ENCODE measurements at regions not wholly inside any gene's neighbourhood (a gene's known extent, or its start where the extent isn't known, plus 50 kb on each side); places are given as distances from the start of the nearest gene placed in this dataset.

- no peak for DNase-seq (ENCODE audit: low spot score)
Observed at GRCh38 chr2:57885742-57886141, 160.9 kb upstream of the VRK2 start.

- DNase-seq (ENCODE audit: low spot score), result no peak
Observed at GRCh38 chr2:57886161-57886786, 160.3 kb upstream of the VRK2 start.

GRCh38 chr2:57888463-57888862 lies 158.1 kb upstream of the VRK2 start:
- no peak for DNase-seq (ENCODE audit: low spot score)

DNA sequence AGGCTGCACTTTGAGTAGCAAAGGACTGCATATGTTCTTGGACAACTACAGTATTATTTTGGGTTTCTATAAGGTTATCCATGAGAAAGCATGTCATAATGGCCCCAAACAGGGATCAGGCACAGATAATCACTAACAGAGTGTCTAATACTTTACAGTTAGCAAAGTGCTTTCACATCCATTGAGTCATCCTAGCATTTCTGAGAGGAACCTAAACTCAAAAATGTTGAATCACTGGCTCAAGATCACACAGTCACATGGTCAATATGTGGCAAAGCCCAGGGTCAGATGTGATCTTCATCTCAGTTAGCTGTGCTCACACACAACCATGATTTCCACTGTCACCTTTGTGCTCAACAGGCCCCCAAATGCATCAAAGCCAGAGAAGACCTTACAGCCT lies 156.1 kb upstream of the VRK2 start:
- DNase-seq (ENCODE audit: low spot score), result no peak

DNA sequence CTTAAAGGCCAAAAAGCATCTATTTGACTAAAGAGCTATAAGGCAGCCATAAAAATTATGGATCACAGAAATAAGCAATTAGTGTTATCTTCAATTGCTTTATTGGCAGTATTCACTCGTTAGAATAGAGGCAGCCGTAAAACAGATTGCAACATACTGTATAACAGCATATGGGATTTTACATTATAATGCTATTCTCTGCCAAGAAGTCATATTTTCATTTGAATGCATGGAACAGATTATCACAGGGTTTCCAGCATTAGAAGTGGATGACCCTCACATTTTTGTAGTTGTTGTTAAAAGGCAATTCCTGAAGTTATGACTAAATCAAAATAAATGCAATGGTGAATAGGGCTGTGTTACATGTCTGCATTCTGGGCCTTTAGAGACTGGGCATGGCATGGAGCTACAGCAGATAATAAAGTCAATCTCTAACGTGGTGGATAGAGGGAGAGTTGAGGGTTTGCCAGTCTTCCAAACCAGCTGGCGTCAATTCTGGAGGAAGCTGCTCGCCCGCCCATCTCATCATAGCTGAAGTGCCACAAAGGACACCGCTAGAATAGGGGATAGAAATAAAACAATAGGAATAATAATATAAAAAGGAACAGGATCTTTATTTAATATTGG lies 155.4 kb upstream of the VRK2 start:
- no peak for DNase-seq (ENCODE audit: low spot score)

DNA sequence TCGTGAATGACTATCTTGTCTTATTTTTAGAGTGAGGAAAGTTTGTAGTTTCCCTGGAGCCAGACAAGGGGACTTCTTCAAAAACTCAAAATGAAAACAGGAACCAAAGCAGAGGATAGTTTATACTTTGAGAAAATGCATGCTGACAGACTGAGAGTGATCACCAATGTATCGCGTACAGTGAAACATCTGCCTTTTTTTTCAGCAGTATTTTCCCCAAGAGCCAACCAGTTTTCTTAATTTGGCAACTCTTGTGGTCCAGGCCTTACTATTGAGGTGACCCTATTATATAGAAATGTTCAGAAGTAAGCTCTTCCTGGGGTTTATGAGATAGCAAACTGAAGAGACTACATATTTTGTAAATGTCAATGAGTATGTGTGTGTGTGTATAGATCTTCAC lies 153.7 kb upstream of the VRK2 start:
- DNase-seq (ENCODE audit: low spot score), result no peak

DNA sequence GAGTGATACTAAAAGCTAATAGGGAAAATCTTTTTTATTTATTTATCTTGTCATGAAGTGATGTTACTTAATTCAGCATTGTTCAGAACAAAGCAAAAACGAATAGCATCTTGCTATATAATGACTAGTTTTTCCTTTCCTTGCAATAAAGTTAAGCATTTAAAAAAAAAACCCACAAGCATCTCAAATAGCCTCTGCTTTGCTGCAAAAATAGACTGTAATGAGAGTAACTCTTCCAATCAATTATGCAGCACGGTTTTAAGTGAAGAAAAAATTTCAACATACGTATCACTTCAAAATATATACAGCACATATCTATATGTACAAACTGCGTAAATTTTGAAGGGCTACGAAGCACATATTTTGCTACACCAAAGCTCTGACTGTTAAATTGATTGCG lies 153.3 kb upstream of the VRK2 start:
- DNase-seq (ENCODE audit: low spot score), result no peak

DNA sequence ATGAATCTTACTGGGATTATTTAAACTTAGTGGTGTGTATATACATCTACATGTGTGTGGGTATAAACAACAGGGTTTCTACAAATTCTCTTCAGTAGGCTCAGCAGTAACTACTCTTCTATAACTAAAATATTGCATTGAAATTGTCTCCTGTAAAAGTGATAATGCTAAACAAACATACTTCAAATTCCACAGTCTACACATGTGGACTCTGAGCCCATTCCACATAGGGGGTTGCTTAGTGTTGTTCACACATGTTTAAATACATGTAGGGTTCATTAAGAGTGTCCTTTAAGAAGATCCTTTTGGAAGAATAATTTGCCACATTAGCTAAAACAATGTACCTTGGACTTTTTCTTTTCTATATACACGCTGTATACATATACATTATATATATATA lies 152.8 kb upstream of the VRK2 start:
- DNase-seq (ENCODE audit: low spot score), result no peak

DNA sequence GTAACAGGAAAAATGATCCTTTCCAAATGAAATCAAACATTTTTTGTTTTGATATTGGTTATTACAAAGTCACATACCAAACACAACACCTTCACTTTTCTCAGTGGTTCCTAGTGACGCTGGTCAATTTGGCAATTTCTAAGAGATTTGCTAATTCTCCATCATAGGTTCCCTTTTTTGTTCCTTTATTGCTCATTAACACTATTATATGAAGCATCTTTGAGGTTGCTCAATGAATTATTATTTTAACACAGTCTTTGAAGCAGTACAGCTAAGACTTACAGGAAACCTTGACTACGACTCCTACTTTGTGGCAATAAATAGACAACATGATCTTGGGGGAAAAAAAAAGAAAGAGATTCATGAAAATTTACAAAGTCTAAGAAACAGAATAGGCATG lies 152.2 kb upstream of the VRK2 start:
- no peak for DNase-seq (ENCODE audit: low spot score)

- no peak for DNase-seq (ENCODE audit: low spot score)
Observed at GRCh38 chr2:57897920-57898319, 148.7 kb upstream of the VRK2 start.

GRCh38 chr2:57899898-57900297 lies 146.7 kb upstream of the VRK2 start:
- no peak for DNase-seq (ENCODE audit: low spot score)

DNA sequence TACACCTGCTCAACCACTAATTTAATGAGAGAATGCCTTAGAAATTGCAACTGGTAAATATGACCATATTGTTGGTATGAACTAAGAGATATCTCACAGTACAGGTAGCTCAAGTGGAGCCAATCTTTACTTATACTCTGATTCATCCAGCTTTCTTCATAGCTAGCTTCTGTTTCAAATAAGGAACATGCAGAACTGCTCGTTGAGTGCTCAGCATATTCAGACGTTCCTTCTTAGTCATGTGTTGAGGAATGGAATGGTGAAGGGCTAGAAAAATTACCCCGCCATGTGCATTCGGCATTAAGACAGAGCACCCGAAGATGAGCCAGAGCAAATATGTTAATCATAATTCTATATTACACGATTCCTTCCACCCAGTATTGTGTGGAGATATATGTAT lies 144.0 kb upstream of the VRK2 start:
- DNase-seq (ENCODE audit: low spot score), result no peak

DNA sequence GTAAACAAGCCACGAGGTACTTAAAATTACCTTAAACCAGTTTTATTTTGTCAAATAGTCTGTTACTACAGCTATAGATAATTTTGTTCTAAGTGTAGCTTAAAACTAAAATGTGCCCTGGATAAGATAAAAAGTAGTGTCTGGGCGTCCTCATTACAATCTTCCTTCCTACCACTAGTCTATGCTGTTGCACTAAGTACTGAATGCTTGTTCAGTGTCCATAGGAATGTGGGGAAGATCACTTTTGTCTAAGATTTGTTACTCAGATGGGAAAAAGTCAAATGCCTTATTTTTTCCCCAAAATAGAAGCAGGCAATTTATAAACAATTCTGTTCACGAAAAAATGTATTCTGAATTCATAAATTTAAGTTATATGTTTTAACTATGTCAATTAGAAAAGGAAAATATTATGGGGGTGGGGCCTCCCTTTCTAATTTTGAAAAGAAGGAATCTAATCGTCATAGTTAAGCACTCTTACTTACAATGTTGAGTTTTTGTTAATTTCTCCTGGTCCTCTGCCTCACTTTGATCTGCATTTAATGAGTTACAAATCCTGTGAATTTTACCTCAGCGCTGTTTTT lies 140.4 kb upstream of the VRK2 start:
- DNase-seq (ENCODE audit: low spot score), result peak; percentile 12

GRCh38 chr2:57907411-57907810 lies 139.2 kb upstream of the VRK2 start:
- no peak for DNase-seq (ENCODE audit: low spot score)

DNA sequence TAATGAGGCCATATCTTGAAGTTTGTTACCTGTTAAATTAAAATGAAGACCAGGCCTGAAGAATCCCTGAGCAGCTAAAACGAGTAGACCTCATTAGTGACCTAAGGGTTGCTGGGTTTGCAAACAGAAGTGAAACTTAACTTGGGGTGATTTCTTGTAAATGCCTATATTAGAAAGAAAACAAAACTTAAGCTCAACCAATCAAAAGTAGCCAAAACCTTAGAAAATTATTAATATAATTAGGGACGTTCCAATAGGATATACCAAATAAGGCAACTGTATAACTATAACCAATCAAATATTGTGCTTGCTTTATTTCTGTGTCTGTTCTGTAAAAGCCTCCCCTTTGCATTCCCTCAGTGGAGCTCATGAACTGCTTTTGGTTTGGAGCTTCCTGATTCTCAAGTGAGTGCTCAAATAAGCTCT lies 137.9 kb upstream of the VRK2 start:
- DNase-seq (ENCODE audit: low spot score), result no peak

DNA sequence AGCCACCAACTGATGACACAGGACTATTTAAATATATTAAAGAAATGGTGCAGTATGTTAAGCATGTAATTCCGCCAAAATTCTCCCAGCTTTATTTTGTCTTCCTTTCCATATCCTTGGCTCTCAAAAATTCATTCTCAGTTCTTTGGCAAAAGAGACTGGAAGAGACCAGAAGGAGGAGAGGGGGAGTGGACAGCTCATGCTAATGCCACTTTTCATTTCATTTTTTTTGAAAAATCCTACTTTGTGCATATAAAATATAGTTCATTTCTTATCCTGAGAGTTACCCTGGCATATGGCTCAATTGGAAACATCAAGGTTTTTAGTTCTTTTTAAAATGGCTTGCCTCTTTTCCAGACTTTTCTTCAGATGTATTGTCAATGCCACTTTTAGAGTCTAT lies 128.5 kb upstream of the VRK2 start:
- no peak for DNase-seq (ENCODE audit: low spot score)

DNA sequence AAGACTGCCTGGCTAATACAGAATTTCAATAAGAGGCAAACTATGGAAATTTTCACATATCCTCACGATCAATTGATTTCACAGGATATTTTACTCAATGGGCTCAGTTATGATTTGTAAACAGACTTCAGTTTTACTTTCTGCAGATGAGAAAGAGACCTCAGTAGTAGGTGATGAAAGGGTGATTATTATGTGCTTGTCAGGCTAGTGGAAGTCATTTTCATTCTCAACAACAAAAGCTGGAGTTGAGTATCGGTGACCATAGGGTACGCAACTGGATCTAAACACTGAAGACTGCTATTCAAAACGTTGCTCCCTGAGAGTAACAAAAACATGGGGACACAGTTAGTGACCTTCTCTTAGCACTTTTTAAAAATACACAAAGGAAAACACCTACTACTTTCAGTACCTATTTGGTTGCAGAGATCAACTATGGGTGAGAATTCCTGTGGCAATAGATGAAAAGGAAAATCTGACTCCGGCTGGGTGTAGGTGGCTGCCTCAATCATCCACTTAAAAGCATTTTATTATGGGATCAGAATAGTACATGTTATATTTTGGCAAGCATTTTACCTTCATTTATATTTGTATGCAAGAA lies 126.2 kb upstream of the VRK2 start:
- DNase-seq (ENCODE audit: low spot score), result no peak

DNA sequence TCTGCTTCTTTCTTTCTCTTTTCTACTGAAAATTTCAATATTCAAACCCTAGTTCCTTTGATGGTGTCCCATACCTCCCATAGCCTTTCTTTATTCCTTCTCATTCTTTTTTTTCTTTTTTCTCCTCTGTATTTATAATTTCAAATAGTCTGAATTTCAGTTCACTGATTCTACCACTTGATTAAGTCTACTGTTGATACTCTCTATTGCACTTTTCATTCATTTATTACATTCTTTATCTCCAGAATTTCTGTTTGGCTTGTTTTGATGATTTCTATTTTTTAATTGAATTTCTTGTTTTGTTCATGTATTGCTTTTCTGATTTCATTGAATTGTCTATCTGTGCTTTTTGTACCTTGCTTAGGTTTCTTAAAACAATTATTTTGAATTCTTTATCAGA lies 111.9 kb upstream of the VRK2 start:
- no peak for DNase-seq (ENCODE audit: low spot score)

- DNase-seq (ENCODE audit: low spot score), result no peak
Observed at GRCh38 chr2:57936216-57936615, 110.4 kb upstream of the VRK2 start.

DNA sequence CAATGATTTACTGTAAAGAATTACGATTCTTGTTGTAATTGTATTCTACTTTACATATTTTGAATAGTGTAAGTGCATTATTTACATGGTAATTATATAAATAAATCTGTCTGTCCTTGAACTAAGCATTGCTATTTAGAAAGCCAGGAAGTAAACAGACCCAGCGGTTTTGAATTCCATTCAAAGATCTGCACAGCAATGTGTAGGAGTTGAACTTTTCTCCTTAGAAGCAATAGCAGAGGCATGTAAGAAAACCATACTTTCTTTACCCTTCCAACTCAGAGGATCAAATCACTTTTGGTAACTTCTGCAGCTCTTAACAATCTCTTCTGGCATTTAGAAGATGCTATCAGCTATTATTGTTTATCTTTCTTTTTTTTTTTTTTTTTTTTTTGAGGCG lies 109.2 kb upstream of the VRK2 start:
- no peak for DNase-seq (ENCODE audit: low spot score)

DNA sequence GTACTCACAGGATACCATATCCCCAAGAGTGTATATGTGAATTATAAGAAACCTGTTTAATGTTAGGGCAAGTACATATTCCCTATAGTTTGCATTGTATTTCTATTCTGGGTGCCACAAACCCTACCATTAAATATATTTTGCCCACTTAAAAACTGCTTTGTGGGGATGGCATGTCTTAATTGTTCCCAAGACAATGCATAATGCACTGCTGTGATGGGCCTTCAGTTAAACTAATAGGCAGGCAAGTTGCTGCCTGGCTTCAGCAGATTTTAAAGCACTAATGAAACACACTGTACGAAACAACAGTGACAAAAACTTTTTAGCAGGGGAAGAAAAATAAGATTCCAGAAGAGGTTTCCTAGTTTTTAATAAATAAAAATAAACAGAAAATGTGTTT lies 104.8 kb upstream of the VRK2 start:
- no peak for DNase-seq (ENCODE audit: low spot score)

- no peak for DNase-seq (ENCODE audit: low spot score)
Observed at GRCh38 chr2:57943315-57943714, 103.3 kb upstream of the VRK2 start.

GRCh38 chr2:57947398-57947797 lies 99.2 kb upstream of the VRK2 start:
- DNase-seq (ENCODE audit: low spot score), result no peak

- no peak for DNase-seq (ENCODE audit: low spot score)
Observed at GRCh38 chr2:57954020-57954419, 92.6 kb upstream of the VRK2 start.

All from hematopoietic multipotent progenitor cell treated with erythropoietin and hydrocortisone succinate and interleukin-3 and kit ligand, for 15 days (in vitro differentiated cells).